HCT116 (cell line): ENCODE measurements at regions not wholly inside any gene's neighbourhood (a gene's known extent, or its start where the extent isn't known, plus 50 kb on each side); places are given as distances from the start of the nearest gene placed in this dataset.

Source experiments
- ATAC-seq: fragments of 200-7000 bp; cut with Tn5 transposase; 2 replicates; pipeline ENCODE4 v1.9.1; 2020; ENCODE audit warnings: mild to moderate bottlenecking, moderate library complexity
- BruUV-seq: library from RNA; stranded (reverse); fragments of 400-500 nt; replicated peaks from 2 replicates; lab custom pipeline; 2021; lab: Mats Ljungman, UMichigan
- CTCF ChIA-PET: fragments of 300-600 bp; sonication (Branson Sonifier 250); formaldehyde crosslinking; loops from one replicate; lab custom pipeline; 2021; ENCODE audit warnings: antibody characterized with exemption; lab: Charles Lee
- POLR2A ChIA-PET: fragments of 300-600, 350-600 bp; sonication (Branson Sonifier 250); formaldehyde crosslinking; loops from one replicate; lab custom pipeline; 2021; ENCODE audit warnings: antibody characterized with exemption; lab: Charles Lee
- RAD21 ChIA-PET, 2 experiments: fragments of 300-600 bp; sonication (Branson Sonifier 250); formaldehyde crosslinking; loops; one replicate each; lab custom pipeline; 2023; ENCODE audit warnings: low total read pairs in 2 of 2; ENCODE audit not compliant: uncharacterized antibody in 2 of 2, unreplicated experiment in 2 of 2, low non-redundant PET in 1 of 2; lab: Charles Lee
- DNase-seq: peaks from one replicate; pipeline ENCODE4 v3.0.0-alpha.2; 2010; ENCODE audit warnings: low read depth, low spot score
- H2AFZ ChIP-seq: fragments of 200-600 bp; shearing (Covaris generic), sonication (generic); 2 replicates; pipeline ENCODE4 v1.6.1; 2017; ENCODE audit warnings: low read depth, mixed run types, mixed read lengths, antibody characterized with exemption, low read length; ENCODE audit not compliant: poor library complexity, severe bottlenecking
- H3K27ac ChIP-seq: 2 replicates; pipeline ENCODE4 v1.5.1; 2012; ENCODE audit warnings: low read depth, low read length
- H3K27me3 ChIP-seq: fragments of 200-600 bp; sonication (generic); 2 replicates; pipeline ENCODE4 v1.6.1; 2016; ENCODE audit warnings: mixed run types, low read length, mixed read lengths; ENCODE audit not compliant: insufficient read depth
- H3K36me3 ChIP-seq, 2 experiments: fragments of 200-500 bp in 1 of 2; fragments of 200-600 bp in 1 of 2; sonication (Bioruptor generic) in 1 of 2; sonication (generic) in 1 of 2; 2 replicates each; pipeline versions ENCODE4 v1.5.1 to v1.6.1; 2014 to 2016; ENCODE audit warnings: low read length in 2 of 2, inconsistent platforms in 1 of 2, mixed read lengths in 1 of 2, mixed run types in 1 of 2; ENCODE audit not compliant: insufficient read depth in 2 of 2, control insufficient read depth in 1 of 2
- H3K4me1 ChIP-seq, 2 experiments: fragments of 200-600 bp in 1 of 2; sonication (generic) in 1 of 2; 2 replicates each; pipeline versions ENCODE4 v1.5.1 to v1.6.1; 2012 to 2017; ENCODE audit warnings: low read length in 2 of 2, inconsistent platforms in 1 of 2, mild to moderate bottlenecking in 1 of 2, mixed read lengths in 1 of 2, mixed run types in 1 of 2, moderate library complexity in 1 of 2; ENCODE audit not compliant: insufficient read depth in 2 of 2, control insufficient read depth in 1 of 2
- H3K4me2 ChIP-seq: fragments of 200-600 bp; sonication (generic); 2 replicates; pipeline ENCODE4 v1.6.1; 2017; ENCODE audit warnings: mixed run types, low read length, mixed read lengths
- H3K4me3 ChIP-seq, 2 experiments: fragments of 200-600 bp in 1 of 2; sonication (generic) in 1 of 2; replicated peaks in 1 of 2; 2 replicates each; pipeline ENCODE4 v1.5.1; 2011 to 2016; ENCODE audit warnings: low read length in 2 of 2, control low read depth in 1 of 2, low read depth in 1 of 2, mild to moderate bottlenecking in 1 of 2, mixed read lengths in 1 of 2, mixed run types in 1 of 2
- H3K79me2 ChIP-seq: fragments of 200-600 bp; sonication (generic); 2 replicates; pipeline ENCODE4 v1.6.1; 2017; ENCODE audit warnings: mild to moderate bottlenecking, mixed run types, low read length, moderate library complexity, mixed read lengths; ENCODE audit not compliant: insufficient read depth
- H3K9ac ChIP-seq: fragments of 200-600 bp; sonication (generic); 2 replicates; pipeline ENCODE4 v1.6.1; 2016; ENCODE audit warnings: low read length, mixed read lengths
- H3K9me2 ChIP-seq: fragments of 200-600 bp; sonication (generic), shearing (Covaris generic); 2 replicates; pipeline ENCODE4 v1.6.1; 2017; ENCODE audit warnings: mixed run types, mild to moderate bottlenecking, moderate library complexity; ENCODE audit not compliant: insufficient read depth
- H3K9me3 ChIP-seq, 2 experiments: fragments of 200-500 bp in 1 of 2; fragments of 200-600 bp in 1 of 2; sonication (Bioruptor generic) in 1 of 2; sonication (generic) in 1 of 2; 2 replicates each; pipeline ENCODE4 v1.6.1; 2014 to 2017; ENCODE audit warnings: low read length in 2 of 2, mixed read lengths in 2 of 2, inconsistent platforms in 1 of 2, low read depth in 1 of 2, mild to moderate bottlenecking in 1 of 2, mixed run types in 1 of 2, moderate library complexity in 1 of 2; ENCODE audit not compliant: control insufficient read depth in 1 of 2, insufficient read depth in 1 of 2
- H4K20me1 ChIP-seq: fragments of 200-600 bp; sonication (generic), shearing (Covaris generic); 2 replicates; pipeline ENCODE4 v1.6.1; 2017; ENCODE audit warnings: mixed run types, mild to moderate bottlenecking, moderate library complexity; ENCODE audit not compliant: insufficient read depth
- ATF3 ChIP-seq: IDR thresholded peaks from 2 replicates; pipeline ENCODE4 v1.6.1; 2012
- CEBPB ChIP-seq: IDR thresholded peaks from 2 replicates; pipeline ENCODE4 v1.6.1; 2012; ENCODE audit warnings: low read depth
- CTCF ChIP-seq, 3 experiments: fragments of 200-600 bp in 1 of 3; sonication (generic) in 1 of 3; IDR thresholded peaks in 2 of 3; conservative IDR thresholded peaks in 1 of 3; 2 replicates each; pipeline ENCODE4 v1.5.1; 2012 to 2017; ENCODE audit warnings: low read depth in 2 of 3, low read length in 2 of 3, antibody characterized with exemption in 1 of 3, borderline replicate concordance in 1 of 3, control low read depth in 1 of 3, mild to moderate bottlenecking in 1 of 3, mixed read lengths in 1 of 3, mixed run types in 1 of 3, moderate library complexity in 1 of 3; ENCODE audit not compliant: insufficient read depth in 1 of 3
- EGR1 ChIP-seq: IDR thresholded peaks from 2 replicates; pipeline ENCODE4 v1.6.1; 2012; ENCODE audit warnings: low read depth
- ELF1 ChIP-seq: IDR thresholded peaks from 2 replicates; pipeline ENCODE4 v1.6.1; 2012; ENCODE audit warnings: low read depth, borderline replicate concordance
- EZH2 ChIP-seq: fragments of 200-600 bp; sonication (generic); IDR thresholded peaks from 2 replicates; pipeline ENCODE4 v1.6.1; 2017; ENCODE audit warnings: antibody characterized with exemption, mixed run types
- EZH2phosphoT487 ChIP-seq: fragments of 200-600 bp; IDR thresholded peaks from 2 replicates; pipeline ENCODE4 v1.6.1; 2018; ENCODE audit warnings: antibody characterized with exemption, borderline replicate concordance
- FOSL1 ChIP-seq: IDR thresholded peaks from 2 replicates; pipeline ENCODE4 v1.6.1; 2012; ENCODE audit warnings: low read depth
- MAX ChIP-seq: IDR thresholded peaks from 2 replicates; pipeline ENCODE4 v1.6.1; 2012
- POLR2A ChIP-seq: IDR thresholded peaks from 2 replicates; pipeline ENCODE4 v1.7.0; 2011; ENCODE audit warnings: borderline replicate concordance; ENCODE audit not compliant: insufficient read depth, insufficient read length; ENCODE audit errors: extremely low read depth
- POLR2AphosphoS5 ChIP-seq: IDR thresholded peaks from 2 replicates; pipeline ENCODE4 v1.6.1; 2011; ENCODE audit warnings: mild to moderate bottlenecking, low read depth, low read length, moderate library complexity
- RAD21 ChIP-seq: IDR thresholded peaks from 2 replicates; pipeline ENCODE4 v1.6.1; 2012; ENCODE audit warnings: low read depth, mild to moderate bottlenecking
- SP1 ChIP-seq: IDR thresholded peaks from 2 replicates; pipeline ENCODE4 v1.6.1; 2012; ENCODE audit warnings: low read depth
- YY1 ChIP-seq: IDR thresholded peaks from 2 replicates; pipeline ENCODE4 v1.6.1; 2011; ENCODE audit warnings: low read length, low read depth, moderate library complexity, mild to moderate bottlenecking; ENCODE audit not compliant: insufficient replicate concordance; ENCODE audit errors: extremely low read depth
- ZBTB33 ChIP-seq: IDR thresholded peaks from 2 replicates; pipeline ENCODE4 v1.6.1; 2011; ENCODE audit warnings: mild to moderate bottlenecking, low read length, moderate library complexity; ENCODE audit not compliant: insufficient replicate concordance; ENCODE audit errors: extremely low read depth
- ZFX ChIP-seq: fragments of 450-650 bp; IDR thresholded peaks from 2 replicates; pipeline ENCODE4 v1.6.1; 2017
- intact Hi-C: fragments of 100-400 bp; cut with micrococcal nuclease; formaldehyde crosslinking; loops from 2 replicates; pipeline ENCODE4 v1.10.0; 2022

GRCh38 chr21:28617300-28617699, 375.4 kb downstream of the LTN1 start:
- ChIA-PET CTCF (no interaction called here), RAD21 (no interaction called here)

More at GRCh38 chr21:28617300-28617699, 375.4 kb downstream of the LTN1 start:
- H3K27ac ChIP-seq, result no peak overlapping the region
- H3K79me2 ChIP-seq, result no peaks in the 10 kb centered on the region
- no TSS peak for BruUV-seq
- no peaks in the 10 kb centered on the region for H3K4me1 ChIP-seq
- no peak overlapping the region for H3K9ac ChIP-seq
- no peak for DNase-seq
- H3K36me3 ChIP-seq, result no peaks in the 10 kb centered on the region; a peak in 1 of 4 replicates
- TF ChIP-seq FOSL1 (no peak), ZBTB33 (no peak), POLR2A (no peak), YY1 (no peak), EGR1 (no peak), ZFX (no peak), CTCF (IDR thresholded peaks at IDR 0.05 in 2 of 3, conservative IDR thresholded peaks at IDR 0.05 in 1 of 3; ENCODE audit: borderline replicate concordance in 1 of 3, insufficient read depth in 1 of 3, low read depth in 2 of 3, low read length in 2 of 3) (no peak), EZH2 (no peak), ATF3 (no peak), RAD21 (no peak), CEBPB (no peak), MAX (no peak), POLR2AphosphoS5 (no peak), ELF1 (no peak), SP1 (no peak), EZH2phosphoT487 (no peak)
- TF ChIP-seq, all 23 proteins: peak for 0
- POLR2A ChIA-PET, result no interaction called here
- ATAC-seq, result no peak
- no peaks in the 10 kb centered on the region for H3K27me3 ChIP-seq
- H3K4me3 ChIP-seq, result no peak overlapping the region
- intact Hi-C loops, result no loop called here
- H3K9me3 ChIP-seq, result peaks cover 8 to 11% of the 10 kb centered on the region in 2 experiments; a peak in 3 of 4 replicates
- H4K20me1 ChIP-seq, result no peaks in the 10 kb centered on the region
- H3K4me2 ChIP-seq, result no peak overlapping the region
- no peak overlapping the region for H2AFZ ChIP-seq
- H3K9me2 ChIP-seq, result no peaks in the 10 kb centered on the region
